ENCODE measurements at regions not wholly inside any gene's neighbourhood (a gene's known extent, or its start where the extent isn't known, plus 50 kb on each side); places are given as distances from the start of the nearest gene placed in this dataset.

GRCh38 chr7:84757761-84758160, 429.1 kb downstream of the SEMA3D start:
- TF ChIP-seq CTCF (IDR thresholded peaks at IDR 0.05; ENCODE audit: poor library complexity) (no peak), EZH2phosphoT487 (IDR thresholded peaks at IDR 0.05; ENCODE audit: low read depth, severe bottlenecking, unreplicated experiment) (no peak)
